NB4 (cell line): ENCODE measurements at regions not wholly inside any gene's neighbourhood (a gene's known extent, or its start where the extent isn't known, plus 50 kb on each side); places are given as distances from the start of the nearest gene placed in this dataset.

Experiments used
- CTCF ChIP-seq: IDR thresholded peaks from one replicate; pipeline ENCODE4 v1.5.1; 2012; ENCODE audit warnings: low read depth, low read length
- POLR2A ChIP-seq: IDR thresholded peaks from 2 replicates; pipeline ENCODE4 v1.6.1; 2011; ENCODE audit warnings: mild to moderate bottlenecking; ENCODE audit not compliant: insufficient read length; ENCODE audit errors: extremely low read depth

- TF ChIP-seq CTCF (no peak), POLR2A (no peak)
These were observed 192.4 kb upstream of the RASGEF1B start for GRCh38 chr4:81664079-81664478.
